ENCODE measurements at regions not wholly inside any gene's neighbourhood (a gene's known extent, or its start where the extent isn't known, plus 50 kb on each side); places are given as distances from the start of the nearest gene placed in this dataset.

GRCh38 chr17:56659622-56660021, 66.1 kb downstream of the NOG start:
- DNase-seq (no peak), ATAC-seq (no peak)
- Histone ChIP-seq H3K9me3 (no peaks in the 10 kb centered on the region), H3K27me3 (no peaks in the 10 kb centered on the region), H3K36me3 (no peaks in the 10 kb centered on the region), H3K4me1 (no peaks in the 10 kb centered on the region), H3K4me3 (no peak overlapping the region), H3K27ac (no peak overlapping the region)
- TF ChIP-seq CTCF (IDR thresholded peaks at IDR 0.05): no peak
- intact Hi-C loops (cut with DNase I): no loop called here

GRCh38 chr17:56661906-56662305, 68.4 kb downstream of the NOG start:
- no peaks in the 10 kb centered on the region for H3K36me3 ChIP-seq
- no peaks in the 10 kb centered on the region for H3K4me1 ChIP-seq
- H3K27me3 ChIP-seq: no peaks in the 10 kb centered on the region
- intact Hi-C loops (cut with DNase I): no loop called here
- ATAC-seq: no peak
- no peaks in the 10 kb centered on the region for H3K9me3 ChIP-seq
- H3K4me3 ChIP-seq: no peak overlapping the region
- H3K27ac ChIP-seq: no peak overlapping the region
- no peak for DNase-seq
- TF ChIP-seq CTCF (IDR thresholded peaks at IDR 0.05): no peak

GRCh38 chr17:56665864-56666263, 72.4 kb downstream of the NOG start:
- Histone ChIP-seq H3K27me3 (no peaks in the 10 kb centered on the region), H3K4me3 (no peak overlapping the region), H3K27ac (no peak overlapping the region), H3K36me3 (no peaks in the 10 kb centered on the region), H3K9me3 (no peaks in the 10 kb centered on the region), H3K4me1 (no peaks in the 10 kb centered on the region)
- intact Hi-C loops (cut with DNase I): no loop called here
- DNase-seq (no peak), ATAC-seq (no peak)
- TF ChIP-seq CTCF (IDR thresholded peaks at IDR 0.05): no peak

GRCh38 chr17:56667925-56668458, 74.5 kb downstream of the NOG start:
- no peak overlapping the region for H3K4me3 ChIP-seq
- H3K36me3 ChIP-seq: no peaks in the 10 kb centered on the region
- no peak overlapping the region for H3K27ac ChIP-seq
- no peak for TF ChIP-seq CTCF (IDR thresholded peaks at IDR 0.05)
- intact Hi-C loops (cut with DNase I): no loop called here
- no peaks in the 10 kb centered on the region for H3K9me3 ChIP-seq
- H3K27me3 ChIP-seq: no peaks in the 10 kb centered on the region
- H3K4me1 ChIP-seq: no peaks in the 10 kb centered on the region
- ATAC-seq: no peak
- no peak for DNase-seq

- Histone ChIP-seq H3K27ac (no peak overlapping the region), H3K4me3 (no peak overlapping the region), H3K4me1 (no peaks in the 10 kb centered on the region), H3K27me3 (peaks cover 6% of the 10 kb centered on the region), H3K9me3 (no peaks in the 10 kb centered on the region), H3K36me3 (no peaks in the 10 kb centered on the region)
- ATAC-seq (no peak), DNase-seq (no peak)
- intact Hi-C loops (cut with DNase I): no loop called here
- no peak for TF ChIP-seq CTCF (IDR thresholded peaks at IDR 0.05)
Measured at GRCh38 chr17:56672195-56672594, 78.7 kb downstream of the NOG start.

- H3K27ac ChIP-seq: no peak overlapping the region
- intact Hi-C loops (cut with DNase I): no loop called here
- no peak for TF ChIP-seq CTCF (IDR thresholded peaks at IDR 0.05)
- H3K9me3 ChIP-seq: no peaks in the 10 kb centered on the region
- H3K36me3 ChIP-seq: no peaks in the 10 kb centered on the region
- ATAC-seq (no peak), DNase-seq (no peak)
- H3K4me1 ChIP-seq: peaks cover 4% of the 10 kb centered on the region
- H3K27me3 ChIP-seq: peaks cover 24% of the 10 kb centered on the region
- no peak overlapping the region for H3K4me3 ChIP-seq
Measured at GRCh38 chr17:56674401-56674925, 81.0 kb downstream of the NOG start.
